Lung (tissue), 11 donors: ENCODE measurements at regions not wholly inside any gene's neighbourhood (a gene's known extent, or its start where the extent isn't known, plus 50 kb on each side); places are given as distances from the start of the nearest gene placed in this dataset.

Source experiments
- ATAC-seq: fragments of 200-7000 bp; cut with Tn5 transposase; one replicate; pipeline ENCODE4 v1.9.1; 2020; ENCODE audit warnings: moderate number of reproducible peaks; ENCODE audit not compliant: insufficient read depth, low FRiP score
- DNase-seq, 3 donors: peaks; one replicate each; pipeline ENCODE4 v3.0.0-alpha.2; 2013 to 2017
- H3K27ac ChIP-seq, 2 donors: one replicate each; pipeline ENCODE4 v1.5.1; 2013; ENCODE audit warnings: mild to moderate bottlenecking in 2 of 2, moderate library complexity in 2 of 2, control low read depth in 1 of 2, inconsistent platforms in 1 of 2, low read depth in 1 of 2, low read length in 1 of 2
- H3K27me3 ChIP-seq, 3 donors: one replicate each; pipeline ENCODE4 v1.5.1; 2013; ENCODE audit warnings: low read length in 2 of 3; ENCODE audit not compliant: control insufficient read depth in 3 of 3, insufficient read depth in 3 of 3
- H3K36me3 ChIP-seq, 4 donors: one replicate each; pipeline ENCODE4 v1.5.1; 2013; ENCODE audit warnings: low read length in 4 of 4, mild to moderate bottlenecking in 1 of 4, moderate library complexity in 1 of 4; ENCODE audit not compliant: control insufficient read depth in 4 of 4, insufficient read depth in 4 of 4
- H3K4me1 ChIP-seq, 5 donors: one replicate each; pipeline ENCODE4 v1.5.1; 2013; ENCODE audit warnings: low read length in 5 of 5, mild to moderate bottlenecking in 2 of 5, moderate library complexity in 1 of 5; ENCODE audit not compliant: control insufficient read depth in 5 of 5, insufficient read depth in 5 of 5
- H3K4me3 ChIP-seq: one replicate; pipeline ENCODE4 v1.5.1; 2013; ENCODE audit warnings: mild to moderate bottlenecking, control low read depth, moderate library complexity
- H3K9ac ChIP-seq, 2 donors: one replicate each; pipeline ENCODE4 v1.5.1; 2013; ENCODE audit warnings: low read length in 2 of 2, control low read depth in 1 of 2; ENCODE audit not compliant: insufficient read depth in 1 of 2
- H3K9me3 ChIP-seq, 4 donors: one replicate each; pipeline ENCODE4 v1.5.1; 2013; ENCODE audit warnings: low read length in 3 of 4, mild to moderate bottlenecking in 1 of 4, moderate library complexity in 1 of 4; ENCODE audit not compliant: control insufficient read depth in 4 of 4, insufficient read depth in 3 of 4
- CTCF ChIP-seq: IDR thresholded peaks from 2 replicates; pipeline ENCODE4 v1.5.1; 2012; ENCODE audit warnings: mild to moderate bottlenecking; ENCODE audit errors: control extremely low read depth, extremely low read depth
- WGBS, 2 donors: extraction: QIAGEN DNeasy Blood & Tissue Kit; methylation state at CpG; one replicate each; pipeline ENCODE4 v1.1.7; 2013; 5-methylcytosine and 5-hydroxymethylcytosine counted together
- donor health status: control.
- donor health status: control.
- donor health status: Bipolar disorder and iron deficiency.
- donor health status: healthy.
- donor health status: DM: yes; HTN: yes; CAD: no.

- Histone ChIP-seq H3K36me3 (no peaks in the 10 kb centered on the region), H3K27ac (no peak overlapping the region), H3K9me3 (peaks cover 0 to 5% (median 2%) of the 10 kb centered on the region in 4 donors), H3K4me3 (no peak overlapping the region), H3K9ac (no peak overlapping the region), H3K4me1 (peaks cover 0 to 3% (median 0%) of the 10 kb centered on the region in 5 donors), H3K27me3 (no peaks in the 10 kb centered on the region)
- DNase-seq, result no peak
- 91 to 92% methylated on average over 4 of the region's 4 CpGs for whole genome bisulfite sequencing, 2 donors
- no peak for ATAC-seq
- TF ChIP-seq CTCF, result no peak
These were observed 295.1 kb downstream of the FGF9 start for GRCh38 chr13:21966014-21966413.

GRCh38 chr13:21967871-21968270 lies 297.0 kb downstream of the FGF9 start:
- H3K27me3 ChIP-seq, result no peaks in the 10 kb centered on the region
- DNase-seq, result no peak
- H3K4me3 ChIP-seq, result no peak overlapping the region
- H3K4me1 ChIP-seq, result peaks cover 0 to 11% (median 10%) of the 10 kb centered on the region in 5 donors
- no peak overlapping the region for H3K9ac ChIP-seq
- no peak for TF ChIP-seq CTCF
- WGBS, 2 donors, result 58 to 77% methylated on average over 1 of the region's 1 CpG
- peaks cover 0 to 4% (median 0%) of the 10 kb centered on the region in 4 donors for H3K9me3 ChIP-seq
- H3K36me3 ChIP-seq, result no peaks in the 10 kb centered on the region
- no peak for ATAC-seq
- H3K27ac ChIP-seq, result no peak overlapping the region

- H3K4me3 ChIP-seq, result no peak overlapping the region
- 79 to 85% methylated on average over 7 of the region's 7 CpGs for WGBS, 2 donors
- no peaks in the 10 kb centered on the region for H3K27me3 ChIP-seq
- no peak overlapping the region for H3K27ac ChIP-seq
- ATAC-seq, result no peak
- H3K4me1 ChIP-seq, result peaks cover 0 to 11% (median 10%) of the 10 kb centered on the region in 5 donors
- H3K9ac ChIP-seq, result no peak overlapping the region
- DNase-seq, result no peak
- H3K36me3 ChIP-seq, result no peaks in the 10 kb centered on the region
- H3K9me3 ChIP-seq, result peaks cover 0 to 4% (median 0%) of the 10 kb centered on the region in 4 donors
- no peak for TF ChIP-seq CTCF
These were observed 299.3 kb downstream of the FGF9 start for GRCh38 chr13:21970172-21970571.

- DNase-seq, result no peak
- Histone ChIP-seq H3K27me3 (no peaks in the 10 kb centered on the region), H3K4me3 (no peak overlapping the region), H3K9ac (no peak overlapping the region), H3K9me3 (peaks cover 0 to 4% (median 0%) of the 10 kb centered on the region in 4 donors), H3K27ac (no peak overlapping the region), H3K36me3 (no peaks in the 10 kb centered on the region), H3K4me1 (peaks cover 0 to 11% (median 10%) of the 10 kb centered on the region in 5 donors)
- no peak for TF ChIP-seq CTCF
- 95 to 96% methylated on average over 4 of the region's 4 CpGs for WGBS, 2 donors
- no peak for ATAC-seq
These were observed 300.0 kb downstream of the FGF9 start for GRCh38 chr13:21970918-21971317.
